ENCODE measurements at regions not wholly inside any gene's neighbourhood (a gene's known extent, or its start where the extent isn't known, plus 50 kb on each side); places are given as distances from the start of the nearest gene placed in this dataset.
A peak's percentile ranks its signal among the peaks of the same experiment; 100 is the strongest.

DNA sequence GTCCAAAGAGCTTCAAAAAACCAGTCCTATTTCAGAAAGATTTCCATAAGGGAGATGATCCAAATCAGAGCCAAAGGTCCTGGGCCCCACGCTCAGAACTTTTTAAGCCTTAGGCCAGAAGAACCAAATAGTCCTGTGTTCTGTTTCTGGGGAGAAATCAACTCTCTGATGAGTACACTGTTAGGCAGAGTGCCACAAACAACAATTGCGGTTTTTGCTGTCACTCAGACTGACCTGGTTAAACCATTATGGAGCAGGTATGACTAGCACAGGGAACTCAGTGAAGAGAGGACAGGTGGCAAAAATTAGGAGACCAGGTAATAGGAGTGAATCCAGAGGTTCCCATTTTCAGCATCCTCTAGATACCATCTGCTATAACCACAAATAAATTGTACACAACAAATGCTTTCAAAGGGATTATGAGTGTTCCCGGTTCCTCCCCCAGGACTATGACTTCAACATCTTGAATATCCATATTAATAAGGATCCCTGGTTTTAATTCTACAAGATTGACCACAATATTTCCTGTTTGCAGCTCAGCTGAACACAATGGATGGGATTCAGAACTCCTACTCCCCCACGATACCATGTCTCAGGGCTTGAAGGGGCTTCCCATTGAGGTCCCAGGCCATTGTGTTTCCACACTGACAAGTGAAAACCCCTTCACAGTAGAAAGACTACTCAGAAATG is 52.1 kb upstream of the FREM1 start:
- Histone ChIP-seq H3K4me3 (no peak overlapping the region), H3K36me3 (no peaks in the 10 kb centered on the region), H3K9ac (ENCODE audit: low read depth in 2 of 2, low read length in 2 of 2) (no peak overlapping the region), H3K9me3 (no peaks in the 10 kb centered on the region), H3K27me3 (no peaks in the 10 kb centered on the region), H3K27ac (no peak overlapping the region), H3K4me1 (no peaks in the 10 kb centered on the region)
- intact Hi-C loops (cut with DNase I): no loop called here
- no peak for DNase-seq
- TF ChIP-seq CTCF (IDR thresholded peaks at IDR 0.05): no peak

DNA sequence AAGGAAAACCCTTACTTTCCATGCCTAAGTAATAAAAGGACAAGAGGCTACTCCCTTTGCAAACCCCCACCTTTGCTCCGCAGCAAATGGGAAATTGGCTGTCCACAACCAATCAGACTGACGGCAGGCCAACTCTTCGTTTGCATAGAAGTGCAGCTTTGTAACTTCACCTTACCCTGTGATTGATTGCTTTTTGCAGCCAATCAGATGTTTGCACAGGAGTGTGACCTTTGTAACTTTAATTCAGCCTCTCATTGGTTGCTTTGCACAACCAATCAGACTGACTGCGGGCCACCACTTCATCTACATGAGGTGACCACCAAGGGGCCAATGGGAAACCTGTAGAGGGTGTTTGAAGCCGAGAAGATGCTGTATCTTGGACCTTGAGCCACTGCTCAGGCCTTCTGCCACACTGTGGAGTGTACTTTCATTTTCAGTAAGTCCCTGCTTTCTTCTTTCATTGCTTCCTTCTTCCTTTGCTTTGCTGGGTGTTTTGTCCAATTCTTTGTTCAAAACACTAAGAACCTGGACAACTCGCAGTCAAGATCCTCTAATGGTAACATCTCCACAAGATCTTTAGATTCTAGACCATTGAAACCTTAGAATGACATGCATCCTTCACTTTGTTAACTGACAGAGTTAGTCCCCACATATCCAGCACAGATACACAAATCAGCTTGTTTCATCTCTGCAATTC is 51.3 kb upstream of the FREM1 start:
- H3K4me1 ChIP-seq: no peaks in the 10 kb centered on the region
- no peak overlapping the region for H3K27ac ChIP-seq

DNA sequence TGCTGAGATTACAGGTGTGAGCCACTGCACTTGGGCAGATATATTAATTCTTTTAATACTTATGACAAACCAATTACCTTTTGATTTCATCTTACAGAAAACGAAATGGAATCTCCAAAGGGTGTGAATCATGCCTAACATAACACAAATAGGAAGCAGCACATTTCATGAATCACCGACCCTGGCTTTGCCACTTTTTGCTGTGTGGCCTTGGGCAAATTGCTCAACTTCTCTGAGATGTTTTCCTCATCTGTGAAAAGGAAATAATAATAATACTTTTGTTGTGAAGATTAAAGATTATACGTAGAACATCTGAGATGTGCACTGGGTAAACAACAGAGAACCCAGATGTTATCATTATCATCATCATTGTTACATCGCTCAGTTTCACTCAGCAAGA is 50.7 kb upstream of the FREM1 start:
- H3K4me3 ChIP-seq: no peak overlapping the region
- H3K27ac ChIP-seq: no peak overlapping the region

More for the DNA sequence above, 51.3 kb upstream of the FREM1 start:
- Histone ChIP-seq H3K36me3 (no peaks in the 10 kb centered on the region), H3K4me3 (no peak overlapping the region), H3K27me3 (no peaks in the 10 kb centered on the region), H3K9me3 (no peaks in the 10 kb centered on the region), H3K9ac (ENCODE audit: low read depth in 2 of 2, low read length in 2 of 2) (no peak overlapping the region)
- peak; percentile 47 for DNase-seq
- intact Hi-C loops (cut with DNase I): no loop called here
- TF ChIP-seq CTCF (IDR thresholded peaks at IDR 0.05): no peak

More for the DNA sequence above, 50.7 kb upstream of the FREM1 start:
- intact Hi-C loops (cut with DNase I): no loop called here
- Histone ChIP-seq H3K36me3 (no peaks in the 10 kb centered on the region), H3K9ac (ENCODE audit: low read depth in 2 of 2, low read length in 2 of 2) (no peak overlapping the region), H3K9me3 (no peaks in the 10 kb centered on the region), H3K27me3 (no peaks in the 10 kb centered on the region), H3K4me1 (no peaks in the 10 kb centered on the region)
- DNase-seq: no peak
- TF ChIP-seq CTCF (IDR thresholded peaks at IDR 0.05): no peak
